GM12872 (cell line): ENCODE measurements at regions not wholly inside any gene's neighbourhood (a gene's known extent, or its start where the extent isn't known, plus 50 kb on each side); places are given as distances from the start of the nearest gene placed in this dataset.

Experiments
- CTCF ChIP-seq: IDR thresholded peaks from 3 replicates; pipeline ENCODE4 v1.5.1; 2011; ENCODE audit warnings: low read depth, mild to moderate bottlenecking, low read length, moderate library complexity; ENCODE audit not compliant: insufficient read depth

GRCh38 chr14:30283822-30284446 lies 275.0 kb upstream of the G2E3 start:
- TF ChIP-seq CTCF, result peak; percentile 83

GRCh38 chr14:30284808-30285207 lies 274.1 kb upstream of the G2E3 start:
- TF ChIP-seq CTCF, result no peak

GRCh38 chr14:30287579-30288445 lies 271.1 kb upstream of the G2E3 start:
- TF ChIP-seq CTCF, result no peak

- TF ChIP-seq CTCF, result no peak
Observed at GRCh38 chr14:30290001-30290400, 269.0 kb upstream of the G2E3 start.

- no peak for TF ChIP-seq CTCF
Observed at GRCh38 chr14:30291216-30291615, 267.7 kb upstream of the G2E3 start.

GRCh38 chr14:30292541-30292940 lies 266.4 kb upstream of the G2E3 start:
- no peak for TF ChIP-seq CTCF

GRCh38 chr14:30295980-30296379 lies 263.0 kb upstream of the G2E3 start:
- no peak for TF ChIP-seq CTCF
